GM19397 (cell line): ENCODE measurements at regions not wholly inside any gene's neighbourhood (a gene's known extent, or its start where the extent isn't known, plus 50 kb on each side); places are given as distances from the start of the nearest gene placed in this dataset.

Experiments used
- ATAC-seq: cut with Tn5 transposase; IDR thresholded peaks from one replicate; pipeline ENCODE4 v1.9.1; 2021; ENCODE audit warnings: mild to moderate bottlenecking, moderate library complexity; ENCODE audit not compliant: unreplicated experiment

- no peak for ATAC-seq
Observed at GRCh38 chr5:98397081-98397480, 376.4 kb upstream of the RGMB start.

GRCh38 chr5:98398465-98398864 is 375.0 kb upstream of the RGMB start:
- no peak for ATAC-seq

- no peak for ATAC-seq
Observed at GRCh38 chr5:98401656-98402055, 371.8 kb upstream of the RGMB start.

GRCh38 chr5:98402130-98402529 is 371.3 kb upstream of the RGMB start:
- ATAC-seq: no peak

- no peak for ATAC-seq
Observed at GRCh38 chr5:98403131-98403530, 370.3 kb upstream of the RGMB start.

- ATAC-seq: no peak
Observed at GRCh38 chr5:98414938-98415337, 358.5 kb upstream of the RGMB start.

- no peak for ATAC-seq
Observed at GRCh38 chr5:98415663-98416062, 357.8 kb upstream of the RGMB start.

- no peak for ATAC-seq
Observed at GRCh38 chr5:98416541-98416940, 356.9 kb upstream of the RGMB start.

- no peak for ATAC-seq
Observed at GRCh38 chr5:98419825-98420224, 353.6 kb upstream of the RGMB start.

GRCh38 chr5:98424681-98425450 is 348.6 kb upstream of the RGMB start:
- ATAC-seq: no peak

- no peak for ATAC-seq
Observed at GRCh38 chr5:98425640-98426039, 347.8 kb upstream of the RGMB start.

GRCh38 chr5:98428806-98429205 is 344.7 kb upstream of the RGMB start:
- ATAC-seq: peak; percentile 49

GRCh38 chr5:98432378-98432777 is 341.1 kb upstream of the RGMB start:
- no peak for ATAC-seq

GRCh38 chr5:98433022-98433421 is 340.4 kb upstream of the RGMB start:
- no peak for ATAC-seq

GRCh38 chr5:98433673-98434072 is 339.8 kb upstream of the RGMB start:
- ATAC-seq: no peak

- no peak for ATAC-seq
Observed at GRCh38 chr5:98436667-98437066, 336.8 kb upstream of the RGMB start.

GRCh38 chr5:98442448-98442847 is 331.0 kb upstream of the RGMB start:
- no peak for ATAC-seq

- ATAC-seq: no peak
Observed at GRCh38 chr5:98443881-98444280, 329.6 kb upstream of the RGMB start.

- ATAC-seq: no peak
Observed at GRCh38 chr5:98453296-98453695, 320.2 kb upstream of the RGMB start.

- ATAC-seq: no peak
Observed at GRCh38 chr5:98454407-98454806, 319.1 kb upstream of the RGMB start.

- ATAC-seq: no peak
Observed at GRCh38 chr5:98454904-98455303, 318.6 kb upstream of the RGMB start.

- ATAC-seq: no peak
Observed at GRCh38 chr5:98455665-98456064, 317.8 kb upstream of the RGMB start.

- ATAC-seq: no peak
Observed at GRCh38 chr5:98458004-98458403, 315.5 kb upstream of the RGMB start.
